ENCODE measurements at regions not wholly inside any gene's neighbourhood (a gene's known extent, or its start where the extent isn't known, plus 50 kb on each side); places are given as distances from the start of the nearest gene placed in this dataset.

GRCh38 chr11:71338801-71339395, 86.5 kb upstream of the SHANK2 start:
- Histone ChIP-seq H3K4me3 (ENCODE audit: insufficient read length, low read depth) (no peak overlapping the region), H3K9ac (ENCODE audit: insufficient read length, low read depth) (no peak overlapping the region), H3K9me3 (ENCODE audit: insufficient read depth, low read length) (peaks cover 10% of the 10 kb centered on the region; the same call in 1 of the 2 replicates), H3K27me3 (ENCODE audit: insufficient read depth, insufficient read length) (no peaks in the 10 kb centered on the region), H3K36me3 (ENCODE audit: insufficient read depth, insufficient read length, low read length) (no peaks in the 10 kb centered on the region), H3K4me1 (ENCODE audit: insufficient read depth, insufficient read length) (peaks cover 3% of the 10 kb centered on the region)
- TF ChIP-seq ZNF274 (IDR thresholded peaks at IDR 0.05; ENCODE audit: low read depth, low read length): no peak
- no peak for DNase-seq (ENCODE audit: low read depth, low spot score)

GRCh38 chr11:71336996-71337754, 84.8 kb upstream of the SHANK2 start:
- peaks cover 27% of the 10 kb centered on the region for H3K9me3 ChIP-seq (ENCODE audit: insufficient read depth, low read length)
- H3K27me3 ChIP-seq (ENCODE audit: insufficient read depth, insufficient read length): no peaks in the 10 kb centered on the region
- no peak for TF ChIP-seq SUZ12 (IDR thresholded peaks at IDR 0.05; ENCODE audit: extremely low read depth, insufficient read depth, insufficient read length)
- no peak for TF ChIP-seq YY1 (IDR thresholded peaks at IDR 0.05; ENCODE audit: insufficient read depth, insufficient read length)
- TF ChIP-seq ZNF274 (IDR thresholded peaks at IDR 0.05; ENCODE audit: low read depth, low read length): no peak
- H3K4me3 ChIP-seq (ENCODE audit: insufficient read length, low read depth): no peak overlapping the region
- H3K9ac ChIP-seq (ENCODE audit: insufficient read length, low read depth): no peak overlapping the region
- H3K36me3 ChIP-seq (ENCODE audit: insufficient read depth, insufficient read length, low read length): no peaks in the 10 kb centered on the region
- no peaks in the 10 kb centered on the region for H3K4me1 ChIP-seq (ENCODE audit: insufficient read depth, insufficient read length)
- no peak for DNase-seq (ENCODE audit: low read depth, low spot score)

GRCh38 chr11:71336176-71336995, 84.0 kb upstream of the SHANK2 start:
- Histone ChIP-seq H3K9me3 (ENCODE audit: insufficient read depth, low read length) (peaks cover 34% of the 10 kb centered on the region), H3K36me3 (ENCODE audit: insufficient read depth, insufficient read length, low read length) (no peaks in the 10 kb centered on the region), H3K27me3 (ENCODE audit: insufficient read depth, insufficient read length) (no peaks in the 10 kb centered on the region), H3K4me3 (ENCODE audit: insufficient read length, low read depth) (no peak overlapping the region), H3K9ac (ENCODE audit: insufficient read length, low read depth) (no peak overlapping the region), H3K4me1 (ENCODE audit: insufficient read depth, insufficient read length) (no peaks in the 10 kb centered on the region)
- DNase-seq (ENCODE audit: low read depth, low spot score): no peak
- TF ChIP-seq YY1 (IDR thresholded peaks at IDR 0.05; ENCODE audit: insufficient read depth, insufficient read length): no peak
- TF ChIP-seq ZNF274 (IDR thresholded peaks at IDR 0.05; ENCODE audit: low read depth, low read length): no peak
- TF ChIP-seq SUZ12 (IDR thresholded peaks at IDR 0.05; ENCODE audit: extremely low read depth, insufficient read depth, insufficient read length): no peak

- TF ChIP-seq ZNF274 (IDR thresholded peaks at IDR 0.05; ENCODE audit: low read depth, low read length): no peak
- TF ChIP-seq YY1 (IDR thresholded peaks at IDR 0.05; ENCODE audit: insufficient read depth, insufficient read length): no peak
- TF ChIP-seq SUZ12 (IDR thresholded peaks at IDR 0.05; ENCODE audit: extremely low read depth, insufficient read depth, insufficient read length): no peak
- DNase-seq (ENCODE audit: low read depth, low spot score): no peak
- H3K4me1 ChIP-seq (ENCODE audit: insufficient read depth, insufficient read length): no peaks in the 10 kb centered on the region
- H3K4me3 ChIP-seq (ENCODE audit: insufficient read length, low read depth): no peak overlapping the region
- H3K9ac ChIP-seq (ENCODE audit: insufficient read length, low read depth): no peak overlapping the region
- peaks cover 34% of the 10 kb centered on the region for H3K9me3 ChIP-seq (ENCODE audit: insufficient read depth, low read length)
- no peaks in the 10 kb centered on the region for H3K27me3 ChIP-seq (ENCODE audit: insufficient read depth, insufficient read length)
- no peaks in the 10 kb centered on the region for H3K36me3 ChIP-seq (ENCODE audit: insufficient read depth, insufficient read length, low read length)
Measured at GRCh38 chr11:71335371-71335770, 83.0 kb upstream of the SHANK2 start.

- H3K9ac ChIP-seq (ENCODE audit: insufficient read length, low read depth): no peak overlapping the region
- TF ChIP-seq SUZ12 (IDR thresholded peaks at IDR 0.05; ENCODE audit: extremely low read depth, insufficient read depth, insufficient read length): no peak
- TF ChIP-seq YY1 (IDR thresholded peaks at IDR 0.05; ENCODE audit: insufficient read depth, insufficient read length): no peak
- TF ChIP-seq ZNF274 (IDR thresholded peaks at IDR 0.05; ENCODE audit: low read depth, low read length): no peak
- no peaks in the 10 kb centered on the region for H3K4me1 ChIP-seq (ENCODE audit: insufficient read depth, insufficient read length)
- H3K36me3 ChIP-seq (ENCODE audit: insufficient read depth, insufficient read length, low read length): no peaks in the 10 kb centered on the region
- peaks cover 34% of the 10 kb centered on the region for H3K9me3 ChIP-seq (ENCODE audit: insufficient read depth, low read length)
- H3K27me3 ChIP-seq (ENCODE audit: insufficient read depth, insufficient read length): no peaks in the 10 kb centered on the region
- H3K4me3 ChIP-seq (ENCODE audit: insufficient read length, low read depth): no peak overlapping the region
- DNase-seq (ENCODE audit: low read depth, low spot score): no peak
Measured at GRCh38 chr11:71334191-71334590, 81.8 kb upstream of the SHANK2 start.

GRCh38 chr11:71333473-71333872, 81.1 kb upstream of the SHANK2 start:
- TF ChIP-seq YY1 (IDR thresholded peaks at IDR 0.05; ENCODE audit: insufficient read depth, insufficient read length) (no peak), ZNF274 (IDR thresholded peaks at IDR 0.05; ENCODE audit: low read depth, low read length) (no peak), SUZ12 (IDR thresholded peaks at IDR 0.05; ENCODE audit: extremely low read depth, insufficient read depth, insufficient read length) (no peak)
- Histone ChIP-seq H3K9ac (ENCODE audit: insufficient read length, low read depth) (no peak overlapping the region), H3K4me1 (ENCODE audit: insufficient read depth, insufficient read length) (no peaks in the 10 kb centered on the region), H3K4me3 (ENCODE audit: insufficient read length, low read depth) (no peak overlapping the region), H3K27me3 (ENCODE audit: insufficient read depth, insufficient read length) (no peaks in the 10 kb centered on the region), H3K36me3 (ENCODE audit: insufficient read depth, insufficient read length, low read length) (no peaks in the 10 kb centered on the region), H3K9me3 (ENCODE audit: insufficient read depth, low read length) (peaks cover 34% of the 10 kb centered on the region)
- DNase-seq (ENCODE audit: low read depth, low spot score): no peak

GRCh38 chr11:71332447-71332846, 80.1 kb upstream of the SHANK2 start:
- no peak overlapping the region for H3K9ac ChIP-seq (ENCODE audit: insufficient read length, low read depth)
- no peaks in the 10 kb centered on the region for H3K27me3 ChIP-seq (ENCODE audit: insufficient read depth, insufficient read length)
- H3K4me3 ChIP-seq (ENCODE audit: insufficient read length, low read depth): no peak overlapping the region
- no peaks in the 10 kb centered on the region for H3K4me1 ChIP-seq (ENCODE audit: insufficient read depth, insufficient read length)
- TF ChIP-seq SUZ12 (IDR thresholded peaks at IDR 0.05; ENCODE audit: extremely low read depth, insufficient read depth, insufficient read length): no peak
- TF ChIP-seq YY1 (IDR thresholded peaks at IDR 0.05; ENCODE audit: insufficient read depth, insufficient read length): no peak
- TF ChIP-seq ZNF274 (IDR thresholded peaks at IDR 0.05; ENCODE audit: low read depth, low read length): no peak
- no peaks in the 10 kb centered on the region for H3K36me3 ChIP-seq (ENCODE audit: insufficient read depth, insufficient read length, low read length)
- peaks cover 34% of the 10 kb centered on the region for H3K9me3 ChIP-seq (ENCODE audit: insufficient read depth, low read length)
- DNase-seq (ENCODE audit: low read depth, low spot score): no peak

Measured in NT2/D1 (cell line).